ENCODE measurements at regions not wholly inside any gene's neighbourhood (a gene's known extent, or its start where the extent isn't known, plus 50 kb on each side); places are given as distances from the start of the nearest gene placed in this dataset.
"Not testable (repeated sequence)": the region's sequence is repeated elsewhere in the genome, so short reads cannot be mapped to it uniquely, and the experiment has no call there.

- no peak for DNase-seq
These were observed 88.0 kb upstream of the NAMPT start for GRCh38 chr7:106372595-106373318.

GRCh38 chr7:106372126-106372525 lies 87.3 kb upstream of the NAMPT start:
- no peak for DNase-seq

DNA sequence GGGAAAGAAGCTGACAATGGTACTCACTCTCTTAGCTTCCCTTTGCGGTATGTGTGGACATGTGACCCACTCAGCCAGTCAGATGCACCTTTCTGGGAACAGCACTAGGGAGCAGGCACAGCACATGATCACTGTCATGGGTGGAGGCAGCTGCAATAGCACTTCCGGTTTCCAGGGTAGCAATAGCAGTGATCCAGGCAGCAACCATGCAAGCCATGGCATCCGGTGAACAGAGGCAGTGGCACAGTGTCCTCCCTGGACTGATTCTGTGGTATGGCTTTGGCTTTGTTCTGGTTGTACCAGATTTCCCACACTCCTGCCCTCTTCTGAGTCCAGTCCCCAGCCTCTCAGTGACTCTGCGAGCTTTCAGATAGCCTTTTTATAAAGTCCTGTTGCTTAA lies 86.8 kb upstream of the NAMPT start:
- no peak for DNase-seq

DNA sequence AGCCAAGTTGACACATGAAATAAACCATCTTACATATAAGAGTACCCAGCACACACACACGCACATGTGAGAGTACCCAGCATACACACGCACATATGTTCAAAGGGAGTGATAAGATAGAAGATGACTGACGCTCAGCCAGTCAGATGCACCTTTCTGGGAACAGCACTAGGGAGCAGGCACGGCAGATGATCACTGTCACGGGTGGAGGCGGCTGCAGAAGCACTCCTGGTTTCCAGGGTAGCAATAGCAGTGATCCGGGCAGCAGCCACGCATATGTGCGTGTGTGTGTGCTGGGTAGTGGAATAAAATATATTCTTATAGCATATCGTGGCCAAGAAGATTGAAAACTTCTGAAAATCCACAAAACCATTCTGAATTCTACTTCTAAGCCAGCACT lies 85.8 kb upstream of the NAMPT start:
- DNase-seq = no peak

GRCh38 chr7:106369816-106370215 lies 85.0 kb upstream of the NAMPT start:
- DNase-seq = no peak

- DNase-seq = no peak
These were observed 84.6 kb upstream of the NAMPT start for GRCh38 chr7:106369352-106369751.

GRCh38 chr7:106367664-106368063 lies 82.9 kb upstream of the NAMPT start:
- no peak for DNase-seq

DNA sequence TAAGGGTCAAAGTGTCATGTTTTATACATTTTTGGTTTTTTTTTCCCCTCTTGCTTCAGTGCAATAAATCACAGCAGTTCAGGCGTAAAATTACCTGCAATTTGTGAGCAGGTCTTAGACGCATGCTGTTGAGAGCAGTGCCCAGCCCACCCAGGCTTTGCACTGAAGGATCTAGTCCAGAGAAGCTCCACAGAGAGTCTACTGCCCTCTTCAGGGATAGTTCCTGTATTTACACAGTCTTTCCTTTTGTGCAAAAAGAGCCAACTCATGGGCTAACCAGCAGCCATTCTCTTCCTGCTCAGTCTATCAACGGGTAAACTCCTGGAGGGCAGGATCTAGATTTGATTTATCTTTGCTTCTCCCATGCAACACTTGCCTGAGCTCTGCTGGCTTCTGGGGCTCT lies 82.2 kb upstream of the NAMPT start:
- DNase-seq = peak; percentile 4 to 6

DNA sequence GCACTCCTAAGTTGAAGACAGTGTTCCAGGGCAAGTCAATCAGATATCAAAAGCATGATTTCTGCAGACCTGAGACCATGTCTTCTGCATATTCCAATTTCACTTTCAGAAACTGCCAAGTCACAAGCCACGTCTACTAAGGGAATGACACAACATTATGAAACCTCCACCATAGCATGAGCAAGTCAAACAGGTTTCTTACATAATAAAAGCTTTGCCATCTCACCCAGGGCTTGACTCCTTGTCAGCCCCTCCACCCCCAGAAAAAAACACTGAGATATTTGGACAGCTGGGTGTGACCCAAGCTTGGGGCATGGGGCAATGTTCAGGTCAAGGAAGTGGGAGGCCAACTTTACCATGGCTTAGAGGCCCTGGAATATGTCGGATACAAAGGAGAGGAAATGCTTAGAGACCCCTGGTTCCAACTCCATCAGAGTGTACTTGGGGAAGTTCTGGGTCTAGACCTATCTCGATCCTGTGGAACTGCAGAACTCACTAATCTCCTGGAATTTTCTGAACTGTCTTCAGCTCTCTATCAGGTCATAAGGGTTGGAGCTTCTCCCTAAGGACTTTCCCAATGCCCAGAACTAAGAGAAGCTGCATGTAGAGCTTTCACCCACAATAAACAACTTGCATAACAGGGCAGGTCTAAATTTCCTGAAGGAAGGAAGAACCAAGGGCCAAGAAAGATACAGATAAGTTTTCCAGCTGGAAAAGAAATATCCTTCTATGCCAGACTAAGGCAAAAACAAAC lies 80.6 kb upstream of the NAMPT start:
- DNase-seq = no peak

DNA sequence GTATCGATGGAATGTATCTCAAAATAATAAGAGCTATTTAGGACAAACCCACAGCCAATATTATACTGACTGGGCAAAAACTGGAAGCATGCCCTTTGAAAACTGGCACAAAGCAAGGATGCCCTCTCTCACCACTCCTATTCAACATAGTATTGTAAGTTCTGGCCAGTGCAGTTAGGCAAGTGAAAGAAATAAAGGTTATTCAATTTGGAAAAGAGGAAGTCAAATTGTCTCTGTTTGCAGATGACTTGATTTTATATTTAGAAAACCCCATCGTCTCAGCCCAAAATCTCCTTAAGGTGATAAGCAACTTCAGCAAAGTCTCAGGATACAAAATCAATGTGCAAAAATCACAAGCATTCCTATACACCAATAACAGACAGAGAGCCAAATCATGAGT lies 77.7 kb upstream of the NAMPT start:
- not testable (repeated sequence) for DNase-seq

DNA sequence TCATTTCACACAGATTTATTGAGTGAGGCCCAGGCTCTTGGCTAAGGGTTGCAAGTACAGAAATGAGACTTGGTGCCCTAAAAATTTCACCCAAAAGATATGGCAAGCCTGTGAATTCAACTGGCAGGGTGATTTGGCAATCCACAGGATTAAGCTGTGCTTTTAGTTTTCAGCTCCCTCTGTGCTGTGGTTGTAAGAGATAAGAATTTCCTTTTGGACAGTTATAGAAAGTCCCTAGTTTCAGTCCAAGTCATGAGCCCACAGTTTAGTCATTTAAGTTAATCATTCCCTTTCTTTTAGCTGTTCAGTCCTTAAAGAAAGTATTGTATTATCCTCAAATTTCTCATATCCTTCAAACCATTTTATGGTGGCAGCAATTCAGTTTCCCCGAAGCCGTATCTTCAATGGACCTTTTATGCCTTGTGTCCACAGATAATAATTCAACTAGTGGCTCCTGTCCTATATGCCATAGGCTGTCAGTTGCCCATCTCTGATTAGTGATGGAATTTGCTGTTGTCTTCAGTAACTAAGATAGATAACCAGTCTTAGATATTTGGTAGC lies 73.4 kb upstream of the NAMPT start:
- no peak for DNase-seq

DNA sequence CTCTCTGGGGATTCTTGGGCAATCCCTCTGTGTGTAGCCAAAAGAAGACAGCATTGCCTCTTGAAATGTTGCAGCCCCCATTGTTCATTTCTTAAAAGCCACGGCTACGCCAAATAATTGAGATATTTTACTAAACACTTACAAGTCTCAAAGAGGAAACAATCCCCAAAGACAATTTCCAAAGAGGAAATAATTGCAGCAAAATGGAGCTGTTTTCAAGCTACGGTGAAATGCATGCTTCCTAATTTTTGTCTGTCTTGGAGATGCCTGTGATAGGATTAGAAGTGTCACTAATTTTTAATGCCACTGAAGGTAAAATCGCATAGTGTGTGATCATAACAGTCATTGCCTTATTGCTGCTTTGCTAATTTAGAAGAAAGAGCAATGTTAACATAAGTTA lies 72.9 kb upstream of the NAMPT start:
- DNase-seq = no peak

DNA sequence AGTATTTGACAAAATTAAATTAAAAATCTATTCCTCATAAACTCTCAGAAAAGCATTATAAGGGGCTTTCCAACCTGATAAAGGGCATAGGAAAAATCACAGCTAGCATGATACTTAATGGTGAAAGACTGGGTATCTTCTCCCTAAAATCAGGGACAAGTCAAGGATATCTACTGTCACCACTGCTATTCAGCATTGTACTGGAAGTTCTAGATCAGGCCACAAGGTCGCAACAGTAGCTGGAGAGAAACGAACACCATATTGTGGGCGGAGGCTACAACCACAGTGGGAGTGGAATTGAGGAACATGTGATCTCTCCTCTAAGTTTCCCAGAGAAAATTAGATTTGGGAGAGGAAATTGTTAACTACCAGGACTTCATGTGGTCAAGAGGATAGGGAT lies 70.0 kb upstream of the NAMPT start:
- DNase-seq = no peak

GRCh38 chr7:106353944-106354343 lies 69.2 kb upstream of the NAMPT start:
- DNase-seq = no peak

- no peak for DNase-seq
These were observed 63.4 kb upstream of the NAMPT start for GRCh38 chr7:106348231-106348630.

DNA sequence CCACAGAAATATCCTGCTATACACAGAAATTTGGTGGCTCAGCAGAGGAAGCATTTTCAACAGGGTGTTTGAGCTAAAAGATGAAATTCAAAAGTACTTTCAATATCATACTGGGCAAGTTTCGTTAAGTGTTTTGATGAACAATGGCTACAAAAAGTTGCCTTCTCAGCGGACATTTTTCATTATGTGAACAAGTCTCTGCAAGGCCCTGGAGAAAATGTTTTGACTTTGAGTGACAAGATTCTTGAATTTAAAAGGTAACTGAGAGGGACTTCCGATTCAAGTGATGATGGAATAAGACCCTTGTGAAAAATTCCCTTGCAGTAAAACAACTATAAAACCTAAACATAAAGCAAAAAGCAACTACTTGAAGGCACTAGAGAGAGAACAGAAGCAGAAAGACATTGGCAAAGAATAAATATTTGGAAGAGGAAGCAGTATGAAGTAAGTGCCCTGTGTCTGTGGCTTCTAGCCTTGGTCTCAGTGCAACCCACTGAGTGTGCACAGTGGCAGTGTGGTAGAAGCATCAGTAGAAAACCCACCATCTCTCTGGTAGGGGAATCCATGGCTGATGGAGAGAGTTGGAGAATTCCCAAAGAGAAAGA lies 62.5 kb upstream of the NAMPT start:
- DNase-seq = no peak

DNA sequence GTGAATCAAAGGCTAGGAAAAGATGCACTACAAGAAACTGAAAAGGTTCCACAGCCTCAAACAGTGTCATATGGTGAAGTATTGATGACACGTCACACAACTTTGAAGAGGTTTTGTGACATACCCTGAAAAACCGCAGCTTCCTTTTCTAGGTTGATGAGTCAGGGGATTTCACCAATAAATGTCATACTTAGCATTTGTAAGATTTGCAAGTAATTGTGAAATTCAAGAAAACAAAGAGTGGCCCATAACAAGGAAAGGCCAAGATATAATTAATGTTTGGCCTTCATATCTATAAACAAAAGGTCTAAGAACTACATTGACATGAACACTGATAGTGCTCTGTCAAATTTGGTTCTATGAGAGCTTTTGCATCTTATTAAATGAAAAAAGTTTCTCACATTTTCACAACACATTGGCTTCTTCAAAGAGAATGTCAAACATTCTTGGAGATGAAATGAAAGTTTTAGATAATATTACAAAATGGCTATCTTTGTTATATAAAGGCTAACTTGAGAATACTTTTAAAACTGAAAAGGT lies 62.0 kb upstream of the NAMPT start:
- DNase-seq = no peak

GRCh38 chr7:106346167-106346677 lies 61.4 kb upstream of the NAMPT start:
- no peak for DNase-seq

DNA sequence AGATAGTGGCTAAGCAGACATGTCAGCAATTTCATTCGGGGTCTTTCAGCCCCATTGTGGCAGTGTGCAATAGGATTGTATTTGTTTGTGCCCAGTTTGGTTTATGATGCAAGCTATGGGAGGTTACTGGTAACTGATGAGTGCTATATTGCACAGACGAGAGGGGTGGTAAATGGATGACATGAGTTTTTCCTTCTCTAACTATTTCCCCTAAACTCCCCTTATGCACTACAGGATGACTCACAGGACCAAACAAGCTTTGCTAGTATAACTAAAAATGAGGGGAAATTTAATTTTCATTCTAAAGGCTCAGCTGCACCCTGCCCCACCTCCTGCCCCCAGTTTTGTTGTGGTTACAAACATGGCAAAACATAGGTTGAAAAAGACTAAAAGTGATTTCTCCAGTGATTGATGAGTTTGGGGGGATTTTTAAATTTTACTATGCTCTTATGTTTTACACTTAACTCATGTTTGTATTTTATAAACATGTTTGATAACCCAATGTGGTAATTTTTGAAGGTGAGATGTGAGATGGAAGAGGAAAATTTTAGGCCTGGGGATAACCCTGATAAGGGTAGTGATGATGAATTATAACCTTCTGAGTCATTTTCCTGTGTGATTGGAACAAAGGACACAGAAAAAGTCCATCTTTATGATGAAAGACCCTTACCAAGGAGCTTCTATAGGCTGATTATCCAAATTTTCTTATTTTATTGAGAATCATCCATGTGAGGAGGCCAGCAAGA lies 60.8 kb upstream of the NAMPT start:
- no peak for DNase-seq

DNA sequence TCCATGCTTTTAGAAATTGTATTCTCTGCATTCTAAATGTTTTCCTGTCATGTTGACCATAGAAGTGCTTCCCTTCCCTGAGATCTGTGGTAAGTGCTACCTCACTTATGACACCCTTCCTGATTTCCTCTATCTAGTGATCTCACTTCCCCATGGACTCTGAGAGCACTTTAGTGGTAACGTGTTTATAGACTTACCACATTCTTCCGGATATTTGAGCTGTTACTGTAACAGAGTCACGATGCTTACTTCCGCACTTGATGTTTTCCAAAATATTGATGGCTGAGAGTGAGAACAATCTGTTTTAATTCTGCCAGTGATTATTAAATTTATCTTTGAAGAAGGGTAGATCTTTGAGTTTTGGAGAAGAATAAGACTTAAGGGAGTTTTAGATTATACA lies 60.1 kb upstream of the NAMPT start:
- DNase-seq = no peak

GRCh38 chr7:106344211-106344610 lies 59.4 kb upstream of the NAMPT start:
- no peak for DNase-seq

DNA sequence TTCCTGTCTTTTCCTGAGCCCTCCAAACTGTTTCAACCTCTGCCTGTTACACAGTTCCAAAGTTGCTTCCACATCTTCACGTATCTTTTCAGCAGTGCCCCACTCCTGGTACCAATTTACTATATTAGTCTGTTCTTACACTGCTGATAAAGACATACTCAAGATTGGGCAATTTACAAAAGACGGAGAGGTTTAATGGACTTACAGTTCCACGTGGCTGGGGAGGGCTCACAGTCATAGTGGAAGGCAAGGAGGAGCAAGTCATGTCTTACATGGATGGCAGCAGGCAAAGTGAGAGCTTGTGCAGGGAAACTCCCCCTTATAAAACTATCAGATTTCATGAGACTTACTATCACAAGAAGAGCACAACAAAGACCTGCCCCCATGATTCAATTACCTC lies 57.3 kb upstream of the NAMPT start:
- DNase-seq = not testable (repeated sequence)

DNA sequence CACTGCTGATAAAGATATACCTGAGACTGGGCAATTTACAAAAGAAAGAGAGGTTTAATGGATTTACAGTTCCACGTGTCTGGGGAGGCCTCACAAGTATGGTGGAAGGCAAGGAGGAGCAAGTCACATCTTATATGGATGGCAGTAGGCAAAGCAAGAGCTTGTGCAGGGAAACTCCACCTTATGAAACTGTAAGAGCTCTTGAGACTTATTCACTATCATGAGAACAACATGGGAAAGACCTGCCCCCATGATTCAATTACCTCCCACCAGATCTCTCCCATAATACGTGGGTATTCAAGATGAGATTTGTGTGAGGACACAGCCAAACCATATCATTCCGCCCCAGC lies 55.4 kb upstream of the NAMPT start:
- not testable (repeated sequence) for DNase-seq
